Lower lobe of right lung (tissue), 2 donors: ENCODE measurements at regions not wholly inside any gene's neighbourhood (a gene's known extent, or its start where the extent isn't known, plus 50 kb on each side); places are given as distances from the start of the nearest gene placed in this dataset.
A peak's percentile ranks its signal among the peaks of the same experiment; 100 is the strongest.

Experiments
- ATAC-seq, 2 donors: fragments of 200-7000 bp; cut with Tn5 transposase; one replicate each; pipeline ENCODE4 v1.9.1; 2020 to 2022; ENCODE audit warnings: mild to moderate bottlenecking in 2 of 2, moderate library complexity in 2 of 2
- DNase-seq: peaks from one replicate; pipeline ENCODE4 v3.0.0-alpha.2; 2020
- H3K27ac ChIP-seq: fragments of 200-600 bp; one replicate; pipeline ENCODE4 v1.8.0; 2022
- H3K27me3 ChIP-seq: fragments of 200-600 bp; one replicate; pipeline ENCODE4 v1.8.0; 2022; ENCODE audit warnings: low read depth
- H3K36me3 ChIP-seq: fragments of 200-600 bp; one replicate; pipeline ENCODE4 v1.8.0; 2022; ENCODE audit warnings: mild to moderate bottlenecking
- H3K4me1 ChIP-seq: fragments of 200-600 bp; one replicate; pipeline ENCODE4 v1.8.0; 2022
- H3K4me3 ChIP-seq: fragments of 200-600 bp; one replicate; pipeline ENCODE4 v1.8.0; 2022; ENCODE audit warnings: mild to moderate bottlenecking
- H3K9me3 ChIP-seq: fragments of 200-600 bp; one replicate; pipeline ENCODE4 v1.8.0; 2022
- intact Hi-C: fragments of 100-400 bp; cut with DNase I; formaldehyde crosslinking; loops from one replicate; pipeline ENCODE4 v1.11.0; 2022
- TF ChIP-seq, protein P1 (sequence below): fragments of 200-600 bp; IDR thresholded peaks from one replicate; pipeline ENCODE4 v1.8.0; 2022; ENCODE audit warnings: antibody characterized with exemption, mild to moderate bottlenecking
- donor health status: DM: no; HTN: yes; CAD: no; lungs with severe emphysema.

DNA sequence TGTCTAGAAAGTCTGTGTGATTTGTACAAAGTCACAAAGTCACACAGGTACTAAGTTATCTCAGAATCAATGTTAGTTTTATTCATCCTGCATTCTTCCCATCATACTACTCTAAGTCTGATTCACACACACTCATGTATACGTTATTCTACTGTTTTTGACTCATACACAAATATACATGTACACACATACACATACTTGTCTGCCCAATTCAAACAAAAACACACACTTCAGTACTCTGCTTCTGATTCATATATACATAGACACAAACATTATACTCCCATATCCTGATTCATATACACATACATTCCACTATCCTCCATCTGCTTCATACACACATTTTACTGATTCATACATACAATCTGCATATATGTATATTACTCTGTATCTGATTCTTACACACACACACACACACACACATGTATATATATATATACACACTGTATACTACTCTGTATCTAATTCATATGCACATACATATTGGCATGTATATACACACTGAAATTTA, 69.3 kb downstream of the KLF12 start:
- Histone ChIP-seq H3K36me3 (no peaks in the 10 kb centered on the region), H3K9me3 (no peaks in the 10 kb centered on the region), H3K4me3 (no peak overlapping the region), H3K27me3 (no peaks in the 10 kb centered on the region), H3K4me1 (peaks cover 20% of the 10 kb centered on the region), H3K27ac (no peak overlapping the region)
- ATAC-seq (no peak), DNase-seq (no peak)
- intact Hi-C loops = no loop called here
- TF ChIP-seq, protein P1, sequence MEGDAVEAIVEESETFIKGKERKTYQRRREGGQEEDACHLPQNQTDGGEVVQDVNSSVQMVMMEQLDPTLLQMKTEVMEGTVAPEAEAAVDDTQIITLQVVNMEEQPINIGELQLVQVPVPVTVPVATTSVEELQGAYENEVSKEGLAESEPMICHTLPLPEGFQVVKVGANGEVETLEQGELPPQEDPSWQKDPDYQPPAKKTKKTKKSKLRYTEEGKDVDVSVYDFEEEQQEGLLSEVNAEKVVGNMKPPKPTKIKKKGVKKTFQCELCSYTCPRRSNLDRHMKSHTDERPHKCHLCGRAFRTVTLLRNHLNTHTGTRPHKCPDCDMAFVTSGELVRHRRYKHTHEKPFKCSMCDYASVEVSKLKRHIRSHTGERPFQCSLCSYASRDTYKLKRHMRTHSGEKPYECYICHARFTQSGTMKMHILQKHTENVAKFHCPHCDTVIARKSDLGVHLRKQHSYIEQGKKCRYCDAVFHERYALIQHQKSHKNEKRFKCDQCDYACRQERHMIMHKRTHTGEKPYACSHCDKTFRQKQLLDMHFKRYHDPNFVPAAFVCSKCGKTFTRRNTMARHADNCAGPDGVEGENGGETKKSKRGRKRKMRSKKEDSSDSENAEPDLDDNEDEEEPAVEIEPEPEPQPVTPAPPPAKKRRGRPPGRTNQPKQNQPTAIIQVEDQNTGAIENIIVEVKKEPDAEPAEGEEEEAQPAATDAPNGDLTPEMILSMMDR = no peak

DNA sequence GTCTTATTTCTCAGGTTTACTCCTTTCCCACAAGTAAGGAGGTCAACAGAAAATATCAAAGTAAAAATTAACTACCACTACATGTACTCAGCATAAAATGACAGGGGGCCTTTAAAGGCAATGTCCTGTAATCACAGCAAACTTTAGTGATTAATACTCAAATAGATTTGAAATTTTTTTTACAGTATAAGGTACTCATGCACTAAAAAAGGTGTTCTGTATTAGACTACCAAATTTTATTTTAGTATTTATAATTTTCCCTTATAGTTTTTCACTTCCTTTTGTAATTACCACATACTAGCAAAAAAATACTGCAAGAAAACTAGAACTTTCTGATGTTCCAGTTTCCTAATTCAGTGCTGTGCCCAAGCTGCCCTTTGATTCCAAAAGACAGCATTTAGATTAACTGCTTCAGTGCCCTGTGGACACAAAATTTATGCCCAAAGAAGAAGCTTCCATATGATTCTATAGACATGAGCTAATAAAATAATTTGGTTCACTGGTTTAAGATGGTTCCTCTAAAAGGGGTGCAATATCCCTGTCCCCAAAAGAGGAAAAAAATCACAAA, 70.6 kb downstream of the KLF12 start:
- H3K36me3 ChIP-seq = no peaks in the 10 kb centered on the region
- peaks cover 20% of the 10 kb centered on the region for H3K4me1 ChIP-seq
- ATAC-seq = no peak
- H3K27ac ChIP-seq = peak overlapping the region; percentile 50
- TF ChIP-seq, protein P1 = no peak
- no peak overlapping the region for H3K4me3 ChIP-seq
- intact Hi-C loops = no loop called here
- no peaks in the 10 kb centered on the region for H3K9me3 ChIP-seq
- DNase-seq = no peak
- H3K27me3 ChIP-seq = no peaks in the 10 kb centered on the region

DNA sequence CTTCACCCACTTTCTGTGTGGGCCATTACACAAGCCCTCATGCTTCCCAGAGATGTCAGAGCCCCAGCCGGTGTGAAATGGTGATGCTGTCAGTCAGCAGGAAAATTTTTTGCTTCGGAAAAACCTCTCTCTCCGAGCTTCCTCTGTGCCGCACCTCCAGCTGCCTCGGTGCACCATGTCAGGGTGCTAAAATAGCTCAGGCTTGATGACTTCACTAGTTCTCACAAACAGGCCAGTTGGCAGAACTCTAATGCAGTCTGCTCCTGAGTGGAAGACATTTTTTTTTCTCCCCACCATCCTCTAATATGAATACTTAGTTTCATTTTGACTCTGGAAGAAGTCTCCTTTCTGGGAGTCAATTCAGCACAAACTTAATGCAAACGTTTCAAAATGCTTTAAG, 71.3 kb downstream of the KLF12 start:
- peaks cover 20% of the 10 kb centered on the region for H3K4me1 ChIP-seq
- TF ChIP-seq, protein P1 = no peak
- intact Hi-C loops = no loop called here
- ATAC-seq (peak in 1 of 2 donors; percentile 18), DNase-seq (no peak)
- H3K27ac ChIP-seq = peak overlapping the region; percentile 50
- no peaks in the 10 kb centered on the region for H3K27me3 ChIP-seq
- H3K4me3 ChIP-seq = peak overlapping the region; percentile 7
- no peaks in the 10 kb centered on the region for H3K36me3 ChIP-seq
- no peaks in the 10 kb centered on the region for H3K9me3 ChIP-seq

DNA sequence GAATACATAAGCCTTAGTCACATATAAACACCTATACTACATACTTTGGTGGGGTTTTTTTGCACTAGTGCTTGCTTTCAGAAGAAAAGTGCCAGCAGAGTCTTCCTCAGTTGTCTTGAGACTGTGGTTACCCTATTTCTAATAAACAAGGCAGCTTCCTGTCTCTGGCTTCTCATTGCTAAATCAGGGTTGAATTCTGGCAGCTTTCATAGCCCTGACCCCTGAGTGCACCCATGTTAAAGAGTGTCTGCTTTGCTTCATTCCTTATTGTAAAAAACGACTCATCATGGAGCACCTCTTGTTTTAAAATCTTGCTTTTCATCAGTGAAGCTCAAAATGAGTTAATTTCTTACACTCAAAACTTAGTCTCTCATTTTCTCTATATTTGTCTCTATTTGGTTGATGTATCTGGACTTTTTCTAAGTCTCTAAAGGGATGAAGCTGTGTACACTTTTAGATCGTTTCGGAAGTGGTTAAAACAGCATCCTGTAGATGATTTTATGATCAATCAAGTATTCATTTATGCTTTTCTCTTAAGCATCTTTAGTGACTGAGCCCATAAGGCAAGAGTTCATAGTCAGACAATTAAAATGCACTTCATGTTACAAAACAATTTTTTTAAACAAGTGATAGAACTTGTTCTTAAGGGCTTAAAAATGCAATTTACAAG, 72.1 kb downstream of the KLF12 start:
- Histone ChIP-seq H3K27ac (peak overlapping the region; percentile 50), H3K4me3 (no peak overlapping the region), H3K9me3 (no peaks in the 10 kb centered on the region), H3K4me1 (peaks cover 18% of the 10 kb centered on the region), H3K27me3 (no peaks in the 10 kb centered on the region), H3K36me3 (no peaks in the 10 kb centered on the region)
- ATAC-seq (peak; percentile 33 to 69), DNase-seq (no peak)
- intact Hi-C loops = no loop called here
- TF ChIP-seq, protein P1 = no peak

DNA sequence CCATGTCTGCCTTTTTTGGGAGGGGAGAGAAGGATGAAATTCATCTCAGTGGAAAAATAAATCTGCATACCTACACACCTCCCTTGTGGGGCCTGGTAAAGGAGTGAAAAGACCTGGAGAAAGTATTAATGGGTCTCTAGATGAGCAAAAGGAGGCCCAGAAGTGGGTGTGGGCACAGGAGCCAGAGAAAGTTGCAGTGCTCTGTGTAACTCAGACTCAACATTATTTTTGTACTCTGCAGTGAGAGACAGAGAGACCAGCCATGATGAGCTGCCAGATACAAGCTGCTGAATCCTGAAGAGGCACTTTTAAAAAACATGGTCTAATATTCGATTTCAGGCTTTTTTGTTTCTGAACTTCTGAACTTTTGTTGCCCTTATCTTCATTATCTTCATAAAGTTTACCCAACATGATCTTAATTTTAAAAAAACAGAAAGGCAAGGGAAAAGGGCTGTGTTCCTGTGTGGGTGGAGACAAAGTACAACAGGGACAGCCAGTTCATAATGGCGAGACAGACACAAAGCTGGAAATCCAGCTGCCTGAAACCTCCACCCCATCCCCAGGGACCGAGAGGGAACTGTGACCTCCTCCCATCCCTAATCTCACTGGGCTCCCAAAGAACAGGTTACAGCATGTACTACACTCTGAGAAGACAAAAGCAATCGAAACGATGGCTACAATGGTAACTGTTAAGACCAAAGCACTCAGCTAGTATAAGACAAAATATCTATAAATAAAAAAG, 77.2 kb downstream of the KLF12 start:
- Histone ChIP-seq H3K4me3 (no peak overlapping the region), H3K27me3 (no peaks in the 10 kb centered on the region), H3K36me3 (no peaks in the 10 kb centered on the region), H3K9me3 (no peaks in the 10 kb centered on the region), H3K27ac (no peak overlapping the region), H3K4me1 (no peaks in the 10 kb centered on the region)
- DNase-seq (no peak), ATAC-seq (no peak)
- TF ChIP-seq, protein P1 = no peak
- intact Hi-C loops = no loop called here
